SK-N-SH (cell line): ENCODE measurements at regions not wholly inside any gene's neighbourhood (a gene's known extent, or its start where the extent isn't known, plus 50 kb on each side); places are given as distances from the start of the nearest gene placed in this dataset.

Source experiments
- CTCF ChIA-PET: fragments of 300-600, 350-600 bp; formaldehyde crosslinking; extraction: SDS; loops from one replicate; lab custom pipeline; 2021; lab: Yijun Ruan, JAX
- POLR2A ChIA-PET: fragments of 350-600 bp; sonication (Branson Sonifier 250); formaldehyde crosslinking; extraction: SDS; loops from one replicate; lab custom pipeline; 2020; ENCODE audit warnings: antibody characterized with exemption, inconsistent platforms; lab: Yijun Ruan, JAX
- DNase-seq: peaks from one replicate; pipeline ENCODE4 v3.0.0; 2012
- H2AFZ ChIP-seq: fragments of 200-600 bp; sonication (generic); 2 replicates; pipeline ENCODE4 v1.8.1; 2016; ENCODE audit warnings: antibody characterized with exemption, mild to moderate bottlenecking, low read depth
- H3F3A ChIP-seq: fragments of 200-600 bp; sonication (generic); replicated peaks from 2 replicates; pipeline ENCODE3; 2016; ENCODE audit warnings: antibody characterized with exemption, mild to moderate bottlenecking; ENCODE audit not compliant: insufficient read depth
- H3K27ac ChIP-seq, 2 experiments: fragments of 200-500 bp in 1 of 2; fragments of 200-600 bp in 1 of 2; sonication (Bioruptor generic) in 1 of 2; sonication (generic), shearing (Covaris generic) in 1 of 2; 2 replicates each; pipeline versions ENCODE4 v1.5.1 to v1.6.1; 2014 to 2016; ENCODE audit warnings: low read depth in 2 of 2, inconsistent platforms in 1 of 2, low read length in 1 of 2, mild to moderate bottlenecking in 1 of 2, mixed read lengths in 1 of 2
- H3K27me3 ChIP-seq: fragments of 200-600 bp; sonication (generic), shearing (Covaris generic); 2 replicates; pipeline ENCODE4 v1.6.1; 2016; ENCODE audit warnings: mixed run types; ENCODE audit not compliant: insufficient read depth
- H3K36me3 ChIP-seq, 2 experiments: fragments of 200-500 bp in 1 of 2; fragments of 200-600 bp in 1 of 2; sonication (Bioruptor generic) in 1 of 2; sonication (generic) in 1 of 2; replicated peaks in 1 of 2; 2 replicates each; pipeline versions ENCODE3 to v1.5.1; 2014 to 2016; ENCODE audit warnings: low read length in 1 of 2, mild to moderate bottlenecking in 1 of 2; ENCODE audit not compliant: insufficient read depth in 2 of 2, control insufficient read depth in 1 of 2
- H3K4me1 ChIP-seq, 2 experiments: fragments of 200-500 bp in 1 of 2; fragments of 200-600 bp in 1 of 2; sonication (Bioruptor generic) in 1 of 2; sonication (generic), shearing (Covaris generic) in 1 of 2; 2 replicates each; pipeline versions ENCODE4 v1.5.1 to v1.6.1; 2014 to 2016; ENCODE audit warnings: low read depth in 1 of 2, low read length in 1 of 2, mixed run types in 1 of 2; ENCODE audit not compliant: insufficient read depth in 2 of 2, control insufficient read depth in 1 of 2
- H3K4me2 ChIP-seq: fragments of 200-600 bp; sonication (generic), shearing (Covaris generic); 2 replicates; pipeline ENCODE4 v1.6.1; 2017; ENCODE audit warnings: mixed run types
- H3K4me3 ChIP-seq, 2 experiments: fragments of 200-500 bp in 1 of 2; fragments of 200-600 bp in 1 of 2; sonication (Bioruptor generic) in 1 of 2; sonication (generic), shearing (Covaris generic) in 1 of 2; 2 replicates each; pipeline versions ENCODE4 v1.5.1 to v1.8.1; 2014 to 2016; ENCODE audit warnings: low read depth in 2 of 2, inconsistent platforms in 1 of 2, low read length in 1 of 2, mild to moderate bottlenecking in 1 of 2, mixed read lengths in 1 of 2, moderate library complexity in 1 of 2
- H3K79me2 ChIP-seq: fragments of 200-600 bp; sonication (generic); 2 replicates; pipeline ENCODE4 v1.8.1; 2017; ENCODE audit warnings: mild to moderate bottlenecking; ENCODE audit not compliant: insufficient read depth
- H3K9ac ChIP-seq: fragments of 200-600 bp; sonication (generic); 2 replicates; pipeline ENCODE4 v1.6.1; 2017; ENCODE audit warnings: mixed run types
- H3K9me2 ChIP-seq: fragments of 200-600 bp; sonication (generic); 2 replicates; pipeline ENCODE4 v1.6.1; 2017; ENCODE audit warnings: mixed run types
- H3K9me3 ChIP-seq: fragments of 200-600 bp; sonication (generic); 2 replicates; pipeline ENCODE4 v1.6.1; 2017; ENCODE audit warnings: mixed run types, mild to moderate bottlenecking, moderate library complexity
- H4K20me1 ChIP-seq: fragments of 200-600 bp; sonication (generic); 2 replicates; pipeline ENCODE4 v1.6.1; 2017; ENCODE audit warnings: mild to moderate bottlenecking, mixed run types; ENCODE audit not compliant: insufficient read depth
- CHD2 ChIP-seq: fragments of 150-350 bp; IDR thresholded peaks from 2 replicates; pipeline ENCODE4 v1.6.1; 2018; ENCODE audit warnings: low read length; ENCODE audit not compliant: partially characterized antibody
- EP300 ChIP-seq, 2 experiments: IDR thresholded peaks; 2 replicates each; pipeline versions ENCODE4 v1.4.0 to v1.6.1; 2012; ENCODE audit warnings: borderline replicate concordance in 1 of 2, low read depth in 1 of 2, low read length in 1 of 2
- EZH2phosphoT487 ChIP-seq: fragments of 200-600 bp; sonication (generic); IDR thresholded peaks from 2 replicates; pipeline ENCODE4 v1.6.1; 2017; ENCODE audit warnings: low read depth, mixed run types, mild to moderate bottlenecking, antibody characterized with exemption, moderate library complexity, borderline replicate concordance
- FOSL2 ChIP-seq: IDR thresholded peaks from 2 replicates; pipeline ENCODE4 v1.4.0; 2012; ENCODE audit warnings: low read depth, mild to moderate bottlenecking, moderate library complexity, borderline replicate concordance
- FOXJ3 ChIP-seq: sonication (generic); formaldehyde crosslinking; IDR thresholded peaks from 2 replicates; pipeline ENCODE4 v1.5.1; 2020; ENCODE audit warnings: mild to moderate bottlenecking, missing genetic modification reagents
- FOXM1 ChIP-seq: IDR thresholded peaks from 2 replicates; pipeline ENCODE4 v1.4.0; 2012; ENCODE audit warnings: low read depth, mild to moderate bottlenecking
- GATA2 ChIP-seq: sonication (generic); formaldehyde crosslinking; IDR thresholded peaks from 2 replicates; pipeline ENCODE4 v1.5.0; 2020; ENCODE audit warnings: mild to moderate bottlenecking, missing genetic modification reagents
- JUND ChIP-seq: IDR thresholded peaks from 2 replicates; pipeline ENCODE4 v1.4.0; 2012
- MEF2A ChIP-seq: IDR thresholded peaks from 2 replicates; pipeline ENCODE4 v1.4.0; 2012; ENCODE audit warnings: low read depth, borderline replicate concordance
- NFIC ChIP-seq: IDR thresholded peaks from 2 replicates; pipeline ENCODE4 v1.4.0; 2012; ENCODE audit warnings: borderline replicate concordance
- POLR2AphosphoS5 ChIP-seq: IDR thresholded peaks from 2 replicates; pipeline ENCODE4 v1.6.1; 2012; ENCODE audit warnings: low read depth, low read length
- SIN3A ChIP-seq: IDR thresholded peaks from 2 replicates; pipeline ENCODE4 v1.6.1; 2012; ENCODE audit warnings: low read depth, mild to moderate bottlenecking, low read length, moderate library complexity, borderline replicate concordance
- TAF1 ChIP-seq: IDR thresholded peaks from 2 replicates; pipeline ENCODE4 v1.6.1; 2012; ENCODE audit warnings: low read depth, mild to moderate bottlenecking, low read length, moderate library complexity, borderline replicate concordance
- TCF12 ChIP-seq: IDR thresholded peaks from 2 replicates; pipeline ENCODE4 v1.4.0; 2012
- WGBS: methylation state at CpG from one replicate; pipeline ENCODE4 v1.1.6; 2017; ENCODE audit warnings: low lambda C conversion rate; 5-methylcytosine and 5-hydroxymethylcytosine counted together
- TF ChIP-seq, protein P1 (sequence below): IDR thresholded peaks from 2 replicates; pipeline ENCODE4 v1.4.0; 2012; ENCODE audit warnings: low read depth
- TF ChIP-seq, protein P2 (sequence below): IDR thresholded peaks from 2 replicates; pipeline ENCODE4 v1.4.0; 2012; ENCODE audit warnings: low read depth, borderline replicate concordance
- TF ChIP-seq, protein P3 (sequence below): fragments of 200-600 bp; sonication (generic); IDR thresholded peaks from 2 replicates; pipeline ENCODE4 v1.6.1; 2017; ENCODE audit warnings: antibody characterized with exemption, mild to moderate bottlenecking, moderate library complexity
- TF ChIP-seq, protein P4 (sequence below): IDR thresholded peaks from 2 replicates; pipeline ENCODE4 v1.4.0; 2012; ENCODE audit warnings: low read depth, borderline replicate concordance
- TF ChIP-seq, protein P5 (sequence below): IDR thresholded peaks from 2 replicates; pipeline ENCODE4; 2012

DNA sequence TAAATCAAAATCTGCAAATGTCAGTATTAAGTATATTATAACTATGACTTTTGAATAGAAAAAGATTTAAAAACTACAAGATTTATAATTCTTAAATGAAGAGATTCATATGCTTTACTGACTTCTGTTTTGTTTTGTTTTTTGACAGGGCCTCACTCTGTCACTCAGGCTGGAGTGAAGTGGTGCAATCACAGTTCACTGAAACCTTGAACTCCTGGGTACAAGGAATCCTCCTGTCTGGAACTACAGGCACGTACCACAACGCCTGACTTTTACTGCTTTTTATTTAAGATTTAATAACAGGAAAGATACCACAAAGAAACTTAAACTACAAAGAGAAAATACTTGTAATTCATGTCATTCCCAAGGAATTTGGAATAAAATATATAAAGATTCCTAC lies 940.2 kb upstream of the CITED2 start:
- Histone ChIP-seq H3K9me2 (no peaks in the 10 kb centered on the region), H3K79me2 (no peaks in the 10 kb centered on the region), H3K4me1 (no peaks in the 10 kb centered on the region; a peak in 1 of 4 replicates), H3K9me3 (no peaks in the 10 kb centered on the region), H2AFZ (no peak overlapping the region), H3K9ac (no peak overlapping the region), H3F3A (peaks cover 5% of the 10 kb centered on the region), H4K20me1 (no peaks in the 10 kb centered on the region), H3K36me3 (no peaks in the 10 kb centered on the region), H3K27me3 (no peaks in the 10 kb centered on the region), H3K4me2 (no peak overlapping the region), H3K27ac (no peak overlapping the region), H3K4me3 (no peak overlapping the region)
- ChIA-PET POLR2A (no interaction called here), CTCF (no interaction called here)
- TF ChIP-seq NFIC (no peak), MEF2A (no peak), FOXJ3 (CRISPR knock-in tag) (no peak), EZH2phosphoT487 (no peak), CHD2 (no peak), SIN3A (no peak), POLR2AphosphoS5 (no peak), FOXM1 (no peak)
- TF ChIP-seq, protein P1, sequence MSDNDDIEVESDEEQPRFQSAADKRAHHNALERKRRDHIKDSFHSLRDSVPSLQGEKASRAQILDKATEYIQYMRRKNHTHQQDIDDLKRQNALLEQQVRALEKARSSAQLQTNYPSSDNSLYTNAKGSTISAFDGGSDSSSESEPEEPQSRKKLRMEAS, result no peak
- TF ChIP-seq, protein P2, sequence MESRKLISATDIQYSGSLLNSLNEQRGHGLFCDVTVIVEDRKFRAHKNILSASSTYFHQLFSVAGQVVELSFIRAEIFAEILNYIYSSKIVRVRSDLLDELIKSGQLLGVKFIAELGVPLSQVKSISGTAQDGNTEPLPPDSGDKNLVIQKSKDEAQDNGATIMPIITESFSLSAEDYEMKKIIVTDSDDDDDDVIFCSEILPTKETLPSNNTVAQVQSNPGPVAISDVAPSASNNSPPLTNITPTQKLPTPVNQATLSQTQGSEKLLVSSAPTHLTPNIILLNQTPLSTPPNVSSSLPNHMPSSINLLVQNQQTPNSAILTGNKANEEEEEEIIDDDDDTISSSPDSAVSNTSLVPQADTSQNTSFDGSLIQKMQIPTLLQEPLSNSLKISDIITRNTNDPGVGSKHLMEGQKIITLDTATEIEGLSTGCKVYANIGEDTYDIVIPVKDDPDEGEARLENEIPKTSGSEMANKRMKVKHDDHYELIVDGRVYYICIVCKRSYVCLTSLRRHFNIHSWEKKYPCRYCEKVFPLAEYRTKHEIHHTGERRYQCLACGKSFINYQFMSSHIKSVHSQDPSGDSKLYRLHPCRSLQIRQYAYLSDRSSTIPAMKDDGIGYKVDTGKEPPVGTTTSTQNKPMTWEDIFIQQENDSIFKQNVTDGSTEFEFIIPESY, result no peak
- TF ChIP-seq, protein P3, sequence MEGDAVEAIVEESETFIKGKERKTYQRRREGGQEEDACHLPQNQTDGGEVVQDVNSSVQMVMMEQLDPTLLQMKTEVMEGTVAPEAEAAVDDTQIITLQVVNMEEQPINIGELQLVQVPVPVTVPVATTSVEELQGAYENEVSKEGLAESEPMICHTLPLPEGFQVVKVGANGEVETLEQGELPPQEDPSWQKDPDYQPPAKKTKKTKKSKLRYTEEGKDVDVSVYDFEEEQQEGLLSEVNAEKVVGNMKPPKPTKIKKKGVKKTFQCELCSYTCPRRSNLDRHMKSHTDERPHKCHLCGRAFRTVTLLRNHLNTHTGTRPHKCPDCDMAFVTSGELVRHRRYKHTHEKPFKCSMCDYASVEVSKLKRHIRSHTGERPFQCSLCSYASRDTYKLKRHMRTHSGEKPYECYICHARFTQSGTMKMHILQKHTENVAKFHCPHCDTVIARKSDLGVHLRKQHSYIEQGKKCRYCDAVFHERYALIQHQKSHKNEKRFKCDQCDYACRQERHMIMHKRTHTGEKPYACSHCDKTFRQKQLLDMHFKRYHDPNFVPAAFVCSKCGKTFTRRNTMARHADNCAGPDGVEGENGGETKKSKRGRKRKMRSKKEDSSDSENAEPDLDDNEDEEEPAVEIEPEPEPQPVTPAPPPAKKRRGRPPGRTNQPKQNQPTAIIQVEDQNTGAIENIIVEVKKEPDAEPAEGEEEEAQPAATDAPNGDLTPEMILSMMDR, result no peak
- TF ChIP-seq, protein P4, sequence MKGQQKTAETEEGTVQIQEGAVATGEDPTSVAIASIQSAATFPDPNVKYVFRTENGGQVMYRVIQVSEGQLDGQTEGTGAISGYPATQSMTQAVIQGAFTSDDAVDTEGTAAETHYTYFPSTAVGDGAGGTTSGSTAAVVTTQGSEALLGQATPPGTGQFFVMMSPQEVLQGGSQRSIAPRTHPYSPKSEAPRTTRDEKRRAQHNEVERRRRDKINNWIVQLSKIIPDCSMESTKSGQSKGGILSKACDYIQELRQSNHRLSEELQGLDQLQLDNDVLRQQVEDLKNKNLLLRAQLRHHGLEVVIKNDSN, result no peak
- 95% methylated on average over 2 of the region's 2 CpGs for WGBS
- no peak for DNase-seq

DNA sequence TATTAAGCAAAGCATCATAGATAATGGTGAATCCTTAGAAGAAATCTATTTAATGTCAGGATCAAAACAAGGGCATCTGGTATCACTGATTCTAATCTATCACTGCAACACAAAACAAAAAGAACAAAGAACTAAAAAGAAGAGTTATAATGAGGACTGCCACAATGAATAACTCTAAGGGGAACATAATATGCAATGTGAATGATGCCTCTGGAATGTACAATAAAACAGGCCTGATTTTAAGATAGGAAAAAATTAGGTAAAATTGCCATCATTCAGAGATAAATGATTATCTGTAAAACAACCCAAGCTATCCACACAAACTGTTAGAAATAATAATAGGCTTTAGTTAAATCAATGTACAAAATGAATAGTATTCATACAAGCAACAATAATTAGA lies 936.7 kb upstream of the CITED2 start:
- no peak for DNase-seq
- H3K27me3 ChIP-seq, result no peaks in the 10 kb centered on the region
- CTCF ChIA-PET, result no interaction called here

More for the DNA sequence above, 936.7 kb upstream of the CITED2 start:
- POLR2A ChIA-PET, result no interaction called here
- no peaks in the 10 kb centered on the region for H3K79me2 ChIP-seq
- no peaks in the 10 kb centered on the region for H4K20me1 ChIP-seq
- H3K4me2 ChIP-seq, result no peak overlapping the region
- no peaks in the 10 kb centered on the region for H3K9me3 ChIP-seq
- peak; percentile 60 for TF ChIP-seq TCF12
- TF ChIP-seq, protein P5, sequence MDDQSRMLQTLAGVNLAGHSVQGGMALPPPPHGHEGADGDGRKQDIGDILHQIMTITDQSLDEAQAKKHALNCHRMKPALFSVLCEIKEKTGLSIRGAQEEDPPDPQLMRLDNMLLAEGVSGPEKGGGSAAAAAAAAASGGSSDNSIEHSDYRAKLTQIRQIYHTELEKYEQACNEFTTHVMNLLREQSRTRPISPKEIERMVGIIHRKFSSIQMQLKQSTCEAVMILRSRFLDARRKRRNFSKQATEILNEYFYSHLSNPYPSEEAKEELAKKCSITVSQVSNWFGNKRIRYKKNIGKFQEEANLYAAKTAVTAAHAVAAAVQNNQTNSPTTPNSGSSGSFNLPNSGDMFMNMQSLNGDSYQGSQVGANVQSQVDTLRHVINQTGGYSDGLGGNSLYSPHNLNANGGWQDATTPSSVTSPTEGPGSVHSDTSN, result peak; percentile 73
- no peak for TF ChIP-seq TAF1
- 0 out of 2 replicates have a peak, but pooled peaks have one; percentile 17 for TF ChIP-seq FOSL2
- peak; percentile 50 for TF ChIP-seq JUND
- TF ChIP-seq EP300 (IDR thresholded peaks at IDR 0.05; ENCODE audit: borderline replicate concordance in 1 of 2, low read depth in 1 of 2, low read length in 1 of 2), result peak in 1 of 2 experiments; percentile 60; a peak in 1 of 4 replicates
- TF ChIP-seq GATA2, result no peak
- H3K36me3 ChIP-seq, result no peaks in the 10 kb centered on the region
- H3K27ac ChIP-seq, result no peak overlapping the region
- no peak overlapping the region for H2AFZ ChIP-seq
- peaks cover 5% of the 10 kb centered on the region for H3F3A ChIP-seq
- H3K9me2 ChIP-seq, result no peaks in the 10 kb centered on the region
- H3K4me3 ChIP-seq, result no peak overlapping the region
- no peaks in the 10 kb centered on the region; a peak in 1 of 4 replicates for H3K4me1 ChIP-seq
- no peak overlapping the region for H3K9ac ChIP-seq
